ENCODE measurements at regions not wholly inside any gene's neighbourhood (a gene's known extent, or its start where the extent isn't known, plus 50 kb on each side); places are given as distances from the start of the nearest gene placed in this dataset.

DNA sequence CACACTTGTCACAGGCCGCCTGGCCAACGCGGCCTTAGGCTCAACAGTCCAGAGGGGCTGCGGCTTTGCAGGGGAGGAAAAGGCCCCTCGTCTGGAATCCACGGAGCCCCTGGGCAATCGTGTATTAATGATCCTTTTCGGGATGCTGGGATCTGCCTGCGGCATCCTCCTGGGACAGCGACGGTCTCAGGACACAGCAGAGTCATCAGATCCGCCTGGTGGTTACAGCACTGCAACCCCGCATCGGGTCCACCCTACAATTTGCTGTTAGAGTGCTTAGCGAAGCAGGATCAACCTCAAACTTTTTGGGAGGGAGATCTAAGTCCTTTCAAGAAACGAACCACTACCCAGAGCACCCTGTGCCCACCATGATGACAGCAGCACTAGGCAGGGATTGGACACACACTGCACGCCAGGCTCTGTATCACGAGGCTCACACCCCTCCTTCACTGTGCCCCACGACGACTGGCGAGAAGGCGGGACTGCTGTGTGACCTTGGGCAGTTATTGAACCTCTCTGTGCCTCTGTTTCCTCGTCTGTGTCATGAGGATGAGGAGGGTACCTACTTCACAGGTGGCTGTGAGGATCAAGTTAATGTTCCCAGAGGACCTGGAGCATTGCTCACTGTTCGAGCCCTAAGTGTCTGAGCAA, 100.4 kb upstream of the COL5A1 start:
- intact Hi-C loops (cut with micrococcal nuclease), result no loop called here
- Mint-ChIP-seq H3K4me3 (no peak overlapping the region), H3K27ac (no peak overlapping the region), H3K4me1 (no peaks in the 10 kb centered on the region), H3K9me3 (no peaks in the 10 kb centered on the region), H3K27me3 (ENCODE audit: low read depth in 2 of 2) (peaks cover 0 to 3% of the 10 kb centered on the region in 2 donors), H3K36me3 (no peaks in the 10 kb centered on the region)
- TF ChIP-seq, protein P1, sequence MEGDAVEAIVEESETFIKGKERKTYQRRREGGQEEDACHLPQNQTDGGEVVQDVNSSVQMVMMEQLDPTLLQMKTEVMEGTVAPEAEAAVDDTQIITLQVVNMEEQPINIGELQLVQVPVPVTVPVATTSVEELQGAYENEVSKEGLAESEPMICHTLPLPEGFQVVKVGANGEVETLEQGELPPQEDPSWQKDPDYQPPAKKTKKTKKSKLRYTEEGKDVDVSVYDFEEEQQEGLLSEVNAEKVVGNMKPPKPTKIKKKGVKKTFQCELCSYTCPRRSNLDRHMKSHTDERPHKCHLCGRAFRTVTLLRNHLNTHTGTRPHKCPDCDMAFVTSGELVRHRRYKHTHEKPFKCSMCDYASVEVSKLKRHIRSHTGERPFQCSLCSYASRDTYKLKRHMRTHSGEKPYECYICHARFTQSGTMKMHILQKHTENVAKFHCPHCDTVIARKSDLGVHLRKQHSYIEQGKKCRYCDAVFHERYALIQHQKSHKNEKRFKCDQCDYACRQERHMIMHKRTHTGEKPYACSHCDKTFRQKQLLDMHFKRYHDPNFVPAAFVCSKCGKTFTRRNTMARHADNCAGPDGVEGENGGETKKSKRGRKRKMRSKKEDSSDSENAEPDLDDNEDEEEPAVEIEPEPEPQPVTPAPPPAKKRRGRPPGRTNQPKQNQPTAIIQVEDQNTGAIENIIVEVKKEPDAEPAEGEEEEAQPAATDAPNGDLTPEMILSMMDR (IDR thresholded peaks at IDR 0.05), result no peak
- 88% methylated on average over 24 of the region's 24 CpGs for WGBS (ENCODE audit: insufficient coverage)
- Histone ChIP-seq H3K9me3 (ENCODE audit: control insufficient read depth, insufficient read depth, low read length) (no peaks in the 10 kb centered on the region), H3K4me3 (ENCODE audit: low read length) (no peak overlapping the region), H3K36me3 (ENCODE audit: control insufficient read depth, insufficient read depth, low read length) (no peaks in the 10 kb centered on the region), H3K27me3 (ENCODE audit: control insufficient read depth, insufficient read depth, low read length) (no peaks in the 10 kb centered on the region), H3K27ac (ENCODE audit: low read length) (no peak overlapping the region), H3K4me1 (ENCODE audit: control insufficient read depth, insufficient read depth, low read length) (no peaks in the 10 kb centered on the region)
- ATAC-seq (no peak), DNase-seq (no peak)

DNA sequence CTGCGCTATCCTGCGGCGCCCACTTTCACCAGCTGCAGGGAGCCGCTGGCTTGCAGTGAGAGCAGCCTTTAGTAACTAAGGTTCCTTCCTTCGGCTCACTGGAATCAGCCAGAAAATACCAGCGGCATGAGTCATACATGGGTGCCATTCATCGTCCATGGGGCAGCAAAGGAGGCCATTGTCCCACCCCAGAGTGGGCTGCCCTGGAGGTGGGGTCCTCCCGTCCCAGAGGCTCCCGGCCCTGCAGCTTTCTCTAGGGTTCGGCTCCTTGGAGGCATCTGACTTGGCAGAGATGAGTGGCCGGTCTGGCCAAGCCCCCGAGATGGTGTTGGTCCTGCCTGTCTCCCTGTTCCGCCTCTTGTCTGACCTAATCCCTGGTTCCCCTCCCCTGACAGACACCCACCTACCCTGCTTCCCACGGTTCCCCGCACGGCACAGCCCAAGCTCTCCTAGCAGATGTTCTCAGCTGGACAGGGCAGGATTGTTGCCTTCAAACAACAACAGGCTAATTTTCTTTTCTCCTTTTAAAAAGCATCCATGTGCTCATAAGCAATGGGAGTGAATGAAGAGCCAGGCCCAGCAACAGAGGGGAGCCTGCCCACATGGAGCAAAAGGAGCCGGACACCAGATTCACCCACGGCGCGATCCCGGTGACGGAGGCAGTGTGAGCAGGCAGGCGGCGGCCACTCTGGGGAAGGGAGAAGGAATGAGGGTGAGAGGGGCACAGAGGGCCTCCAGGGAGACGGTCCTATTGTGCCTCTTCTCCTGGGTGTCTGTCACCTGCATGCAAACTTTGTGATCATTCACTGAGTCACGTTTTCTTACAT, 97.0 kb upstream of the COL5A1 start:
- intact Hi-C loops (cut with micrococcal nuclease), result no loop called here
- H3K4me3 Mint-ChIP-seq, result no peak overlapping the region
- TF ChIP-seq, protein P1 (IDR thresholded peaks at IDR 0.05), result no peak
- no peak overlapping the region for H3K27ac ChIP-seq (ENCODE audit: low read length)
- H3K27me3 Mint-ChIP-seq (ENCODE audit: low read depth in 2 of 2), result peaks cover 0 to 3% of the 10 kb centered on the region in 2 donors
- no peak overlapping the region for H3K4me3 ChIP-seq (ENCODE audit: low read length)
- DNase-seq (no peak), ATAC-seq (no peak)
- no peaks in the 10 kb centered on the region for H3K9me3 Mint-ChIP-seq
- no peaks in the 10 kb centered on the region for H3K9me3 ChIP-seq (ENCODE audit: control insufficient read depth, insufficient read depth, low read length)
- H3K27me3 ChIP-seq (ENCODE audit: control insufficient read depth, insufficient read depth, low read length), result no peaks in the 10 kb centered on the region
- WGBS (ENCODE audit: insufficient coverage), result 92% methylated on average over 26 of the region's 26 CpGs
- H3K36me3 Mint-ChIP-seq, result no peaks in the 10 kb centered on the region
- no peak overlapping the region for H3K27ac Mint-ChIP-seq
- H3K4me1 ChIP-seq (ENCODE audit: control insufficient read depth, insufficient read depth, low read length), result no peaks in the 10 kb centered on the region
- H3K36me3 ChIP-seq (ENCODE audit: control insufficient read depth, insufficient read depth, low read length), result no peaks in the 10 kb centered on the region
- no peaks in the 10 kb centered on the region for H3K4me1 Mint-ChIP-seq

DNA sequence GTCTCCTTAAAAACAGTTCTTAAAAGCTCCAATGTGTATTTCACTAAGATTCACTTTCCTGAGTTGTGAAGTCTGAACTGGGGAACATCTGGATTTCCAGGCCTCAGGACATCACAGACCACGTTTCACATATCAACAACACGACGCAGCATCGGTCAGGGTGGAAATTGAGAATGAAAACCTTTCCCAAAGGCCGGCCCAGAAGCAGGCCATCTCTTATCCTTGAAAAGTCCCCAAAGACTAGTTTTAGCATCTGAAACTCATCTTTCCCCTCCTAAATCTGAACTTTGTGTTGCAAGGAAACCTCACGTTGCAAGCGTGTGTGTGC, 96.4 kb upstream of the COL5A1 start:
- Histone ChIP-seq H3K4me1 (ENCODE audit: control insufficient read depth, insufficient read depth, low read length) (no peaks in the 10 kb centered on the region), H3K9me3 (ENCODE audit: control insufficient read depth, insufficient read depth, low read length) (no peaks in the 10 kb centered on the region), H3K36me3 (ENCODE audit: control insufficient read depth, insufficient read depth, low read length) (no peaks in the 10 kb centered on the region), H3K4me3 (ENCODE audit: low read length) (no peak overlapping the region), H3K27ac (ENCODE audit: low read length) (no peak overlapping the region), H3K27me3 (ENCODE audit: control insufficient read depth, insufficient read depth, low read length) (no peaks in the 10 kb centered on the region)
- Mint-ChIP-seq H3K36me3 (no peaks in the 10 kb centered on the region), H3K9me3 (no peaks in the 10 kb centered on the region), H3K4me3 (no peak overlapping the region), H3K4me1 (no peaks in the 10 kb centered on the region), H3K27ac (no peak overlapping the region), H3K27me3 (ENCODE audit: low read depth in 2 of 2) (peaks cover 0 to 3% of the 10 kb centered on the region in 2 donors)
- ATAC-seq (no peak), DNase-seq (no peak)
- intact Hi-C loops (cut with micrococcal nuclease), result no loop called here
- WGBS (ENCODE audit: insufficient coverage), result 85% methylated on average over 7 of the region's 7 CpGs
- TF ChIP-seq, protein P1 (IDR thresholded peaks at IDR 0.05), result no peak

Measured in natural killer cell (primary cell).